HG03342 (cell line): ENCODE measurements at regions not wholly inside any gene's neighbourhood (a gene's known extent, or its start where the extent isn't known, plus 50 kb on each side); places are given as distances from the start of the nearest gene placed in this dataset.

Experiments
- ATAC-seq: cut with Tn5 transposase; IDR thresholded peaks from one replicate; pipeline ENCODE4 v1.9.1; 2021; ENCODE audit warnings: mild to moderate bottlenecking, moderate library complexity; ENCODE audit not compliant: unreplicated experiment

DNA sequence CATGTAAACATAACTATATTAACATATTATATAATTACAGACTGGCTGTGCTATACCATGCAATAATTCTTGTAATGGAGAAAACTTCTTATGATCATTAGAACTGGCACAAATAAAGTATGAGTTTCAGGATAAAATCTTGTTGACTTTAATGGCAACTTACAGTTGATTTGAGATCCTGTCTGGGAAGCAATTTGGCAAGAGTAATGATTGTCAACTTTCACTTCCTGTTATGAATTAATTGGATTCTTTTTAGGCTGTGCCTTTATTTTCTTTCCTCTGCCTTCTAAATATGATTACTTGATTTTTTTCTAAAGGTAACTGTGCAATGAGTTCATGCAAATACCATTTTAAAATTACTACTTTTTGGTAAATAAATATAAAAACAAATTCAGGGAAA lies 158.1 kb upstream of the B3GAT2 start:
- no peak for ATAC-seq

DNA sequence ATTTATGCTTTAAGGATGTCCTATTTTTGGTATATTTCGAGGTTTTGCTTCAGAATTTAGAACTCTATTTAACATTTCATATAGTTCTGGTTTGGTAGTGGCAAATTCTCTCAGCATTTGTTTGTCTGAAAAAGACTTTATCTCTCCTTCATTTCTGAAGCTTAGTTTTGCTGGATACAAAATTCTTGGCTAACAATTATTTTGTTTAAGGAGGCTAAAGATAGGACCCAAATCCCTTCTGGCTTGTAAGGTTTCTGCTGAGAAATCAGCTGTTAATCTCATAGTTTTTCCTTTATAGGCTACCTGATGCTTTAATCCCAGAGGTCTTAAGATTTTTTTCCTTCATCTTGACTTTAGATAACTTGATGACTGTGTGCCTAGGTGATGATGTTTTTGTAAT lies 162.7 kb upstream of the B3GAT2 start:
- ATAC-seq = no peak

DNA sequence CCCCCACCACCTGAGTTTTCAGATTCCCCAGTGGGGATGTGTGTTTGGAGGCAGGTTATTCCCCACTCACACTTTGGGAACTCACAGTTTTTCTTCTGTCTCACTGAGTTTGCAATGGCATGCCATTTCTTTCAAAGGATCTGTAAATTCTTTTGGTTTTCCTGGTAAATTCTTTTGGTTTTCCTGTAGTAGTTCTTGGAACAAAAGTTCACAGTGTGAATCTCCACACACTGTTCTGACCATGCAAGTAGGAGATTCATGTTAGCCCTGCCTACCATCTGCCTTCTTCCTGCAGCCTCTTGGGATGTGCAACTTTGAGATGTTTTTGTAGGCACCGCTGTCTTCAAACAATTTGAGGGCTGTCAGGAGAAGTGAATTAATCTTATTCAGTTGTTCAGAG lies 165.6 kb upstream of the OGFRL1 start:
- ATAC-seq = no peak

DNA sequence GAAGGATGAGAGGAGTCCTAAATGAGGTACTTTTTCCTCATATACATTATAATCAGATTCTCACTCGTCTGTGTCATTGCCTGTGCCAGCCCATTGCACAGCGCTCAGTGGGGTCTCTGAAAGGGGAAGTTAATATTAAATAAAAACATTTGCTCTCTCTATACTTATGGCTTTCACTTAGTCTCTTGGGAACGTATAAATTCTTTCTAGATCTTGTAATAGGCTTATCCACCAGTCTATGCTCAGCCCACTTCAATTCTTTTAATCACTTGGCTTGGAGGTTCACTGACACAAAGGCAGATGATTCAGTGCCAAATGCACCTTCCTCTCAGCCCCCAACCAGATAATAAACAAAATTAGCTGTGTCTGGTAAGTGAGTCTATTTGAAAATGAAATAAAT lies 164.3 kb upstream of the OGFRL1 start:
- no peak for ATAC-seq

DNA sequence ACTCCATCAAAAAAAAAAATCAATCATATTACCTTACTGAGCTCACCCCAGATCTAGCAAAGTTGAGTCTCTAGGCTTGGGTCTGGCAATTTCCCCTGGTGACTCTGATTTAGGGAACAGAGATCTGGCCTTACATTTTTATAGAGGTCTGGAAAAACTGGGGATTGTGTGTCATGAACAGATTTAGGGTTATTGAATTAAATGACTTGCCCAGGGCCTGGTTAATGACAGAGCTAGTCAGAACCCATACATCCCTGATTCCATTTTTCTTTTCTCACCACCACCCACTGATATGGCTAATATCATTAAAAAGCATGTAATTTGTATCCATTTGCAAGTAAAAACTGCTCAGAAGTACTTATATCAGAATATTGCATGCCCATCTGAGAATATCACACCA lies 163.4 kb upstream of the OGFRL1 start:
- no peak for ATAC-seq

DNA sequence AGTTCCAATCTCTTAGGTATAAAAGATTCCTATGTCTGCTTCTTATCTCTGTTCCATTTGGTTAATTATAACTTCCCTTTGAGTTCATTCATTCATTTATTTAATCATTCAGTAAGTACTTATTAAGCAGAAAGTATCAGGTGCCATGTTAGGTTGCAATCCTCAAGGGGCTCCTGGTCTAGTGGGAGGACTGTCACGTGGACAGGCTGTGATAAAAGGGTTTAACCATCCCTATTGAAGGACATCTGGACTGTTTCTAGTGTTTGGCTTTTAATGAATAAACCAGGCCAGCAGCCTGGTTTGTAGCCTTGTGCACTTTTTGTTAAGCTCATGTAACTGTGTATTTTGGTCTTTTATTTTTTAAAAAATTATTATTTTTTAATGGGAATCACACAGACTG lies 162.1 kb upstream of the OGFRL1 start:
- no peak for ATAC-seq

DNA sequence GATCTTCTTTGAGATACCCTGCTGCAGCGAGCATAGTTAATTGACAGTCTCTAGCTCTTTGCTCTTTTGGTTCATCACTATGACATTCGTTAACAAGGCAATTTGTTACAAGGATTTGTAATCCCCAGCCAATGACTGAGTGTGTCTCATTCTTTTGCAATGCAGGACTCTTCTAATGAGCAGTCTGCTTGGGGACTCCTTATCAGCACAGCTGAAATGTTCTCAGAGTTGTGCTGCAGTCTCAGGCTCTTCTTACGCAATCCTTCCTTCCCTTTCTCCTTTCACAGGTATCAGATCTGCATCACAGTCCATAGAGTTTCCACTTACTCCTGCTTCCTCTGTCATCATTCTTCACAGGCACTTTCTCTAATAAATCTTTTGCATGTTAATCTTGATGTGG lies 161.2 kb upstream of the OGFRL1 start:
- ATAC-seq = no peak

DNA sequence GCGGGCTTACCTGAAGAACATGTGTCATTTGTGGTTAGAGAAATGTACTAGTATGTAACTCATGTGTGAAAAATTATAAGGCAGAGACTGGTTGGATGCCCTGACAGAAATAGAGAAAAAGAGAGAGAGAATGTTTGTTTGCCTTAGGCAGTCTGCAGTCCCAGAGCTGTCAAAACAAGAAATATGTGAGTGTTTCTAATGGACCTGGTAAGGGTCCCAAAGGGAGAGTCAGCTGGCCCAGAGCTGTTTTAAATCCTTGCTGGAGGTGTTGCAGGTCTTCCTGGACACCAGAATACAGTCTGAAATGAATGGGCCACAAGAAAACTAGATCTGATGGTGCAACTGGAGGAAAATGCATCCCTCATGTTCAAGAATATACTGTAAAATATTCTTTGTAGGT lies 158.3 kb upstream of the OGFRL1 start:
- no peak for ATAC-seq

DNA sequence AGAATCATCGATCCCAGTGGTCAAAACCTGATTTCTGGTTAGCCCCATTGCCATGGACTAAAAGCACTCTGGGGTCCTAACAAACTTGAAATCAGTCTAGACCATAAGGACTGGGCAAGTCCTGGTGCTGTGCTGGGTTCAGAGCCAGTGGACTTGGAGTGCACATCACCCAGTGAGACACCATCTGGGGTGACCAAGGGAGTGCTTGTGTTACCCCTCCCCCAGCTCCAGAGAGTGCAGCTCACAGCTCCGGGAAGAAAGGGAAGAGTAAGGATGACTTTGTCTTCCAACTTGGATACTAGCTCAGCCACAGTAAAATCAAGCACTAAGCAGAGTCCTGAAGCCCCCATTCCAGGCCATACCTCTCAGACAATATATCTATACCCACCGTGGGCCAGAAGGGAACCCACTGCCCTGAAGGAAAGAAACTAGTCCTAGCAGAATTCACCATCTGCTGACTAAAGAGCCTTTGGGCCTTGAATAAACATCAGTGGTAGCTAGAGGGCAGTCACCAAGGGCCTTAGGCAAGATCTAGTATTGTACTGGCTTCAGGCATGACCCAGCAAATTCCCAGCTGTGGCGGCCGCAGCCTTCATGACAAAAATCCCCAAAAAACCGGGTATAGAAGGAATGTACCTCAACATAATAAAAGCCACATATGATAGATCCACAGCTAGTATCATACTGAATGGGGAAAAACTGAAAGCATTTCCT lies 153.5 kb upstream of the OGFRL1 start:
- no peak for ATAC-seq

DNA sequence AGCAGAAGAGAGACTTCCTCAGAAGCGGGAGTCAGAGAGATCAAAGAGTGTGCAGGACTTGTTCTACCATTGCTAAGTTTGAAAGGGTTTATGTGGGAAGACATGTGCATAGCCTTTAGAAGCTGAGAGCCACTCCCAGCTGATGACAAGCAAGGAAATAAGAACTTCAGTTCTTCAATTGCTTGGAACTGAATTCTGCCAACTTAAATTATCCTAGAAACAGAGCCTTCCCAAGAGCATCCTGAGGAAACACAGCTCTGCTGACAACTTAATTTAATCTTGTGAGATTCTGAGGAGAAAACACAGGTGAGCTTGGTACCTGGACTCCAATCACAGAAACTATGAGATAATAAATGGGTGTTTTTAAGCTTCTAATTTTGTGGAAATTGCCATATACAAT lies 150.6 kb upstream of the OGFRL1 start:
- no peak for ATAC-seq

DNA sequence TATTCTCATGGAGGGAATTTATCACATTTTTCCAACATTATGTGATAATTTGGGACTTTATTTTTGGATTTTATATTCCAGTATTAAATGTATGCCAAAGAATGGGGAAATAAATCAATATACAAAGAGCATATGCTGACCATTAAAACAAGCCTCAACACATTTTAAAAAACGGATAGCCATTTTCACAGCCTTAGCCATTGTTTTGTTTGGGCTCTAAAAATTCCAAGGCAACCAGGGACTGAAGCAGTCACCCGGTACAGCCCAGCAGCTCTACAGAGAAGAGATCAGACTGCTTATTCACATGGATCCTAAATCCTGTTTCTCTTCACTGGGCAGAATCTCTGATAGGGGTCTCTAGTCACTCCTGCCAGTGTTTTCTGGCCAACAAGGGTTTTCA lies 150.2 kb upstream of the OGFRL1 start:
- ATAC-seq = no peak

DNA sequence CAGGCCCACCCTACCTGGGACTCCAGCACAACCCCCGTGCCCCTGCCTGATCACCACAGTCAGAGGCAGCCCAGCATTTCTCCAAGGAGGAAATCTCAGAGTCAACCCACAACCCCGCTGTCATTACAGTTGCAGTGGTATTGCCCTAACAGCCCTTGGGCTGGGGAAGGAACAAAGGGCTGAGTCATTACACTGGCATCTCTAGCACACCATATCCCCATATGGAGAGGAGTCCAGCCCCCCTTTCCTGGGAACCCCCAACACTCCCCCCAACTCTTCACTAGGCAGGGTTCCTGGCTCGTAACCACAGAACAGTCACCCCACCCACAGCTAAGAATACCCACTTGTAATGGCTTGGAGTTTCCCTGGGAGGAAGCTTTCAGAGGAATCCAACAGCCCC lies 149.4 kb upstream of the OGFRL1 start:
- no peak for ATAC-seq

DNA sequence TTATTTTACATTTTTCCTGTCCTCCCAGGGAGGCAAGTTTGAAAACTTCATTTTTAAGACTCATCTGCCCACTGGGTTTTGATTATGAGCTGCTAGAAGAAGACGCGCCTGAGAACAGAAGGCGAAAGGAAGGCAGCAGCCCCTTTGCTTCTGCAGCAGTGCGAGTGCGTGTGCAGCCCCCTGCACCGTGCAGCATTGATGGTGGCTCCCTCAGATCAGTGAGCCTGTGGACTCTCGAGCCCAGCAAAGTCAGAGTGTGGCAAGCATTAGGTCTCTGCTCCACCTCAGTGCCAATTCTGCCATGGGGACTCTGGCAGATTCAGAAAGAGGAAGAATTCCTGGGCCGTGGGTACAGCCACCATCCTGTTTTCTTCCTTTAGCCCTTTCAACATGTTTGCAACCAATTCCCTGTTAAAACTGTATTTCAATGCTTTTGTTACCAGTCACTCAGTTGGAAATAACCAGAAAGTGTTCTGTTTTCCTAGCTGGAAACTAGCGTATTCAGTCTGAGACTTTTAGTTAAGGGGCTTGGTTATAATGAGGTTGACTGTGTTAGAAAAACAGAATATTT lies 134.8 kb upstream of the OGFRL1 start:
- no peak for ATAC-seq

DNA sequence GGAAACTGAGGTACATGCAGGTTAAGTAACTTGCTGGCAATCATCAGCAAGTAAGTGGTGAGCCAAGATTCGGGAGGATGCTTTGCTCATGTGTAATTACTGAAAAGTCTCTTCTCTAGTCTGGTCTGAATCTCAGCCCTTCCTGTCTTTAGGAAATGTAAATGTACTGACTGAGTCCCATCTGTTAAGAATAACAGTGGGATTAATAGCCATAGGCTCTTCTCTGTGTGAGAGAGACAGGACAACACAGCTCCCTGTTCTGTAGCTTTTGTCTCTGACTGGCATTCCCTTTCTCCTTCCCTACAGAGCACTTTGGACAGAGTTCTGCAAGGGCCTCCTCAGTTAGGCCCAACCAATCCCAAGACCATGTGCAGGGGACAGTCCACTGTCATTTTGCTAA lies 131.3 kb upstream of the OGFRL1 start:
- no peak for ATAC-seq

DNA sequence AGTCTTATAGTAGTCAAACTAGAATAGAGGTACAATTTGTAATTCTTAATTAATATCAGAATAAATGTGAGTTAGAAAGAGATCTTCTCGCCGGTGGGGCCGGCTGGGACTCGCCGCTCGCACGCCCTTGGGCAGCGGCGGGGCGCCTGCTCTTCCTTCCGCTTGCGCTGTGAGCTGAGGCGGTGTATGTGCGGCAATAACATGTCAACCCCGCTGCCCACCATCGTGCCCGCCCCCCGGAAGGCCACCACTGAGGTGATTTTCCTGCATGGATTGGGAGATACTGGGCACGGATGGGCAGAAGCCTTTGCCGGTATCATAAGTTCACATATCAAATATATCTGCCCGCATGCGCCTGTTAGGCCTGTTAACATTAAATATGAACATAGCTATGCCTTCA lies 123.7 kb upstream of the OGFRL1 start:
- no peak for ATAC-seq

DNA sequence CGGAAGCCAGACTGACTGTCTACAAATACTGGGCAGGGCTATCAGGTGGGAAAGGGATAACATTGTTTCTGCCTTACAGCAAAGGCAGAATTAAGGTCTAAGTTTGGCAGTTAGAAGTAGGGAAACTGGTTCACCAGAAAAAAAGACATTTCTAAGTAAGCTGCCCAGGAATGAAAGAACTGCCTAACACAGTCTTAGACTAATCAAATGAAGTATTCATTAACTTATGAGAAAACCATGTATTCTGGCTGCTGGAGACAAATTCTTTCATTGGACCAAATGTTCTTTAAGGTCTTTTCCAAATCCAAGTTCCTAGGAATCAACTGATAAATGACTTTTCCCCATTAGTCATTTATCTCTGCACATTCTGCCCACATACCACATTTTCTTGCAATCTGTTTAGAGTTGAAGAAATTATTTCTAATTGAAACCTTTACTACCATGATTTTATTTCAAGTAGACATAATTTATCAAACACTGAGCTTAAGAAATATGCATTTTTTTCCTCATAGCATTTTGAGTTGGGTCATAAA lies 120.3 kb upstream of the OGFRL1 start:
- ATAC-seq = no peak

DNA sequence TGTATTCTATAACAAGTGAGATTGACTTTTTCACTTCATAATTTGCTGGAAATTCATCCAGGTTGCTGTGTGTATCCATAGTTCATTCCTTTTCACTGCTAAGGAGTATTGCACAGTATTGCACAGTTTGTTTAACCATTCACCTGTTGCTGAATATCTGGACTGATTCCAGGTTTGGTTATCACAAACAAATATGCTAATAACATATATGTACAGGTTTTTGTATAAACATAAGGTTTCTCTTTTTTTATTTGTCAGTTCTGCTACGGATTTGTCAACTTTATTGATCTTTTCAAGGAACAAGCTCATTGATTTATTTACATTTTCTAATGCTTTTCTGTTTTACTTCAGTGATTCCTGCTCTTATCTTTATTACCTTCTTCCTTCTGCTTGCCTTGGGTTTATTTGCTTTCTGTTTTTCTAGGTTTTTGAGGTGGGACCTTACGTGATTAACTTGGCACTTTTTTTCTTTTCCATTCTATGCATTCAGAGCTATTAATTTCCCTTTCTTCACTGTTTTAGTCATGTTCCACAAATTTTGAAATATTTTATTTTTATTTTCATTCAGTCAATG lies 117.0 kb upstream of the OGFRL1 start:
- no peak for ATAC-seq

DNA sequence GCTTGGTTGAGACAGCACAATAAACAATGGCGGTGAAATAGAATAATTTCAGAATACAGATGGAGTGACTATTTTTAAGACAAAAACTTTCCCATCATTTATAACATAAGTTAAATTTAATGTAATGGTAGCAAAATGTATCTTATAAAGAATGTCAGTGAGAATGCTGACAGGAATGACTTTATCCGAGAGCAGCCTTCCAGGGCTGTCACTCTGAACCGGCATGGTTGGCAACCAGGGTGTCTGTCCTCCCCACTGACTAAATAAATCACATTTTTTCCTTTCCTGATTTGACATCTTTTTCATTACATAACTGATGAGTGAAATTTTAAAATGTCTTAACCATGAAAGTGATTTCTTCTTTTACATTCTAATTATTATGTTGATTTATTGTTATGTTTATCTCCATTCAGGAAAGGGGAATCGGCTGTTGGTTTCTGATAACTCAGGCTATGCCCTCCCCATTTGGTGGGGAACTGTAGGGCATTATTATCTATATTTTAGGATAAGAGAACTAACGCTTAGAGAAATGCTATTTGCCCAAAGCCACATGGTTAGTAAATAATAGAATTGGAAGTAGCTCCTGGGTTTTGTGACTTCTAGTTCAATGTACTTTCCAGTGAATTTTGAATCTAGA lies 109.2 kb upstream of the OGFRL1 start:
- no peak for ATAC-seq

DNA sequence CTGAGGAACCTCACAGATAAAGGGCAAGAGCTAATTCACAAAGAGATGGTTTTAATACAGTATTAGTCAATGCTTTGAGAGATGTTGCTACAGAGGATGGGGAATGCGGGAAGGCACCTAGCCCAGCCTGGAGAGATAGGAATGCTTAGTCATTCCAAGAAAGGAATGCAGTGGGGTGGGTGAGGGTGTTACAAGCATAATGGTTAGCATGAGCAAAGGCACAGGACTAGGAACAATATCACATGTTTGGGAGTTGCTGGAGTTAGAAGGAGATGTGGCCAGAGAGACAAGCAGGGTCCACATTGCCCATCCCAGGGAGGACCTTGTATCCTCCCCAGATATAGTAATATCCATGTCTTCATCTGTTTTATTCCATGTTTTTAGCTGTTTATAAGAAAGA lies 107.0 kb upstream of the OGFRL1 start:
- ATAC-seq = no peak

DNA sequence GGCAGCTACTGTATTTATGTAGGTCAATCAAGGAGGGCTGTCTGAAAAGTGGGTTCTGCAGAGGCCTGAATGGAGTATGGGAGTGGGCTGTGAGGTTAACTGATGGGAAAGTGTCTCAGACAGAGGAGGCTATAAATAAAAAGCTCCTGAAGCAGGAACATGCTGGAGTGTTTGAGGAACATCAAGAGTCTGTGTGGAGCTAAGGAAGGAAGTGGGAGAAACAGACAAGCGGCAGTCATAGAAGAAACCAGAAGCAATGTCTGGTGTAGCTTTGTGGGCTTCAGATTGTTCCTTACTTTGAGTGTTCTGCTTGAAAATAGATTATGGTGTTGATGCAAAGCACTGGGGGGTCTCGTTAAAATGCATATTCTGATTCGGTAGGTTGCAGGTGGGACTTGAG lies 101.5 kb upstream of the OGFRL1 start:
- ATAC-seq = no peak

DNA sequence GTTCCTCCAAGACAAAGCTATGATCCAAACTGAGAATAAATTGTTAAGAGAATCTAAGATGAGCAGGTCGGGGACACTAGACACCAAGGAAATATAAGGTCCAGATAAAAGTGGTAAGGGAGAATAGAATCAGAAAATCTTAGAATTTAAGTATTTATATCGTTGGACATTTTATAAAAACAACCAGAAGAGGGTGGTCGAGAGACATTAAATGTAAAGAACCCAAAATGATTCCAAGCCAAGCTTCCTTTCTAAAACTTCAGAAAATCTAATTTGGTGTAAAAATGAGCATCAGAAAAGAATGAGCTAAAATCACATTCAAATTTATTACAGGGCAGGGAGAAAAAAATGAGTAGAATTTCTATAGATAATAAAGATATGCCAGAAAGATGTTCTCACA lies 97.8 kb upstream of the OGFRL1 start:
- no peak for ATAC-seq

DNA sequence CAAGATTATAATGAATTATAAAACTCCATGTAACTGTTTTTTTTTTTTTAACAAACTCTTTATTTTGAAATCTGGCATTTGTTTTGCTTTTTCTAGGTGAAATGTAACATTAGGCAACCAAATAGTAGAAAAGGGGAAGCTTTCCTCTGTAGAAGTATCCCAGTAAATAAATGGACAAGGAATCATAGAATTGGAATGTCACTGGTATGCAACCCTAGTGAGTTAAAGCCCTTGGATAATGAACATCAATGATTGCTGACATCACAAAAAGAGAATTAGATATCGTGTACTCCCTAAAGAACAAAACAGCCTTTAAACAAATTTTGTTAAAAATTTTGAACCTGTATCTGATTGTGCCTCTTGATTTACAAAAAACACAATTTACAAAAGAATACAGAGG lies 93.9 kb upstream of the OGFRL1 start:
- no peak for ATAC-seq
